K562 (cell line): ENCODE measurements at regions not wholly inside any gene's neighbourhood (a gene's known extent, or its start where the extent isn't known, plus 50 kb on each side); places are given as distances from the start of the nearest gene placed in this dataset.

ENCODE experiments used
- ATAC-seq: fragments of 200-7000 bp; cut with Tn5 transposase; 3 replicates; pipeline ENCODE4 v1.9.1; 2020; ENCODE audit warnings: moderate library complexity
- BruUV-seq: library from RNA; stranded (reverse); fragments of 400-500 nt; replicated peaks from 2 replicates; lab custom pipeline; 2021; lab: Mats Ljungman, UMichigan
- CTCF ChIA-PET: fragments of 300-600 bp; formaldehyde crosslinking; extraction: SDS; loops from one replicate; lab custom pipeline; 2021; ENCODE audit warnings: low intra/inter-chr PET ratio; lab: Yijun Ruan, JAX
- POLR2A ChIA-PET: fragments of 300-600, 350-650 bp; sonication (Branson Sonifier 250); formaldehyde crosslinking; extraction: SDS; loops from one replicate; lab custom pipeline; 2021; ENCODE audit warnings: antibody characterized with exemption, inconsistent platforms; lab: Yijun Ruan, JAX
- DNase-seq, 4 experiments: peaks; one replicate each; pipeline versions ENCODE4 v3.0.0 to v3.0.0-alpha.2; 2011 to 2018; ENCODE audit warnings: low spot score in 3 of 4, mixed read lengths in 3 of 4; ENCODE audit errors: extremely low read depth in 1 of 4
- FAIRE-seq: peaks from 2 replicates; lab custom pipeline; 2011; peaks lifted over from hg19 to GRCh38; lab: Jason Lieb, UNC
- H2AFZ ChIP-seq: 2 replicates; pipeline ENCODE4 v1.6.0; 2011; ENCODE audit warnings: low read depth, low read length, control low read depth, inconsistent platforms
- H3K27ac ChIP-seq: fragments of 200-600 bp; 3 replicates; pipeline ENCODE4 v1.8.0; 2011; ENCODE audit warnings: low read depth, mild to moderate bottlenecking, control low read depth, inconsistent platforms, low read length, moderate library complexity, mixed read lengths; ENCODE audit errors: extremely low read depth
- H3K27me3 ChIP-seq, 2 experiments: fragments of 300-600 bp in 1 of 2; 2 replicates in 1 of 2; 3 replicates in 1 of 2; pipeline versions ENCODE4 v1.6.0 to v1.8.0; 2011; ENCODE audit warnings: inconsistent platforms in 2 of 2, low read length in 2 of 2, mild to moderate bottlenecking in 1 of 2, mixed read lengths in 1 of 2, moderate library complexity in 1 of 2; ENCODE audit not compliant: control insufficient read depth in 2 of 2, insufficient read depth in 2 of 2
- H3K36me3 ChIP-seq: fragments of 300-600 bp; 3 replicates; pipeline ENCODE4 v1.8.0; 2011; ENCODE audit warnings: mild to moderate bottlenecking, low read length, inconsistent platforms; ENCODE audit not compliant: control insufficient read depth, insufficient read depth
- H3K4me1 ChIP-seq, 2 experiments: fragments of 200-600 bp in 1 of 2; replicated peaks in 1 of 2; 2 replicates in 1 of 2; 3 replicates in 1 of 2; pipeline versions ENCODE4 v1.5.1 to v1.8.0; 2011; ENCODE audit warnings: inconsistent platforms in 2 of 2, low read length in 2 of 2, mild to moderate bottlenecking in 1 of 2, mixed read lengths in 1 of 2, moderate library complexity in 1 of 2; ENCODE audit not compliant: control insufficient read depth in 2 of 2, insufficient read depth in 2 of 2
- H3K4me2 ChIP-seq: 2 replicates; pipeline ENCODE4 v1.6.1; 2011; ENCODE audit warnings: low read length, control low read depth, inconsistent platforms, mixed read lengths; ENCODE audit not compliant: insufficient read depth
- H3K4me3 ChIP-seq: fragments of 200-600 bp; sonication (generic), shearing (Covaris generic); 2 replicates; pipeline ENCODE4 v1.5.1; 2016; ENCODE audit warnings: control low read depth, inconsistent platforms
- H3K79me2 ChIP-seq: fragments of 200-600 bp; 3 replicates; pipeline ENCODE4 v1.8.0; 2011; ENCODE audit warnings: low read length, inconsistent platforms; ENCODE audit not compliant: control insufficient read depth, insufficient read depth
- H3K9ac ChIP-seq, 2 experiments: 2 replicates each; pipeline versions ENCODE4 v1.6.0 to v1.6.1; 2011; ENCODE audit warnings: low read depth in 2 of 2, low read length in 2 of 2, control low read depth in 1 of 2, inconsistent platforms in 1 of 2, mild to moderate bottlenecking in 1 of 2, mixed read lengths in 1 of 2; ENCODE audit not compliant: insufficient read depth in 1 of 2
- H3K9me1 ChIP-seq: one replicate; pipeline ENCODE4 v1.6.0; 2011; ENCODE audit warnings: inconsistent platforms, mild to moderate bottlenecking, low read length, moderate library complexity; ENCODE audit not compliant: control insufficient read depth, insufficient read depth
- H3K9me3 ChIP-seq: replicated peaks from 2 replicates; pipeline ENCODE4 v1.5.1; 2011; ENCODE audit warnings: low read depth, low read length, inconsistent platforms; ENCODE audit not compliant: control insufficient read depth, insufficient read depth
- H4K20me1 ChIP-seq: replicated peaks from 2 replicates; pipeline ENCODE4 v1.6.1; 2011; ENCODE audit warnings: low read length, inconsistent platforms, mixed read lengths; ENCODE audit not compliant: control insufficient read depth, insufficient read depth
- CAMTA2 ChIP-seq: fragments of 250-450 bp; sonication (Bioruptor Pico); conservative IDR thresholded peaks from 2 replicates; pipeline ENCODE4 v1.5.1; 2022
- EHMT2 ChIP-seq: fragments of 450-650 bp; IDR thresholded peaks from 2 replicates; pipeline ENCODE4 v1.6.1; 2018; ENCODE audit warnings: antibody characterized with exemption
- MED1 ChIP-seq: sonication (generic); formaldehyde crosslinking; IDR thresholded peaks from 2 replicates; pipeline ENCODE4 v1.8.1; 2023; ENCODE audit warnings: missing genetic modification reagents, borderline replicate concordance
- MNT ChIP-seq, 2 experiments: fragments of 450-650 bp; conservative IDR thresholded peaks; 2 replicates each; pipeline ENCODE4 v1.6.1; 2017; ENCODE audit warnings: mild to moderate bottlenecking in 2 of 2, moderate library complexity in 2 of 2
- MXI1 ChIP-seq: IDR thresholded peaks from 2 replicates; pipeline ENCODE4 v1.6.1; 2011; ENCODE audit warnings: low read depth, mild to moderate bottlenecking, improper control_type of control experiment, low read length
- NFE2L1 ChIP-seq: fragments of 450-650 bp; IDR thresholded peaks from 2 replicates; pipeline ENCODE4 v1.6.1; 2016; ENCODE audit warnings: missing genetic modification characterization, low read depth, mild to moderate bottlenecking, missing compliant biosample characterization, moderate library complexity, borderline replicate concordance
- SRSF9 ChIP-seq: fragments of 200-400 bp; formaldehyde crosslinking; IDR thresholded peaks from 2 replicates; pipeline ENCODE4 v1.6.1; 2017; ENCODE audit warnings: low read depth, low read length, borderline replicate concordance
- WGBS: fragments of 100-300 bp; shearing (Covaris generic); methylation state at CpG from one replicate; pipeline ENCODE4 v1.1.6; 2016; ENCODE audit warnings: low coverage, mixed read lengths; ENCODE audit not compliant: insufficient coverage; ENCODE audit errors: missing lambda C conversion rate; 5-methylcytosine and 5-hydroxymethylcytosine counted together
- in situ Hi-C: fragments of 300-500 bp; cut with MboI; formaldehyde crosslinking; loops from 4 replicates; pipeline ENCODE4 v1.15.0; 2018; ENCODE audit warnings: inconsistent platforms, mixed read lengths
- intact Hi-C: fragments of 100-400 bp; cut with micrococcal nuclease; formaldehyde crosslinking; loops from 2 replicates; pipeline ENCODE4 v1.14.2; 2022
- TF ChIP-seq, protein P1 (sequence below): fragments of 250-450 bp; sonication (Bioruptor Pico); IDR thresholded peaks from 2 replicates; pipeline ENCODE4 v1.6.1; 2021; ENCODE audit warnings: mild to moderate bottlenecking

- TF ChIP-seq MED1 (CRISPR knock-in tag) = no peak
- no peak for TF ChIP-seq SRSF9
- no peak for TF ChIP-seq EHMT2
- TF ChIP-seq MXI1 = no peak
- TF ChIP-seq, protein P1, sequence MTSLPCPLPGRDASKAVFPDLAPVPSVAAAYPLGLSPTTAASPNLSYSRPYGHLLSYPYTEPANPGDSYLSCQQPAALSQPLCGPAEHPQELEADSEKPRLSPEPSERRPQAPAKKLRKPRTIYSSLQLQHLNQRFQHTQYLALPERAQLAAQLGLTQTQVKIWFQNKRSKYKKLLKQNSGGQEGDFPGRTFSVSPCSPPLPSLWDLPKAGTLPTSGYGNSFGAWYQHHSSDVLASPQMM (CRISPR knock-in tag) = no peak
Observed at GRCh38 chr22:44382116-44383038, 69.6 kb upstream of the SHISAL1 start (continued).

DNA sequence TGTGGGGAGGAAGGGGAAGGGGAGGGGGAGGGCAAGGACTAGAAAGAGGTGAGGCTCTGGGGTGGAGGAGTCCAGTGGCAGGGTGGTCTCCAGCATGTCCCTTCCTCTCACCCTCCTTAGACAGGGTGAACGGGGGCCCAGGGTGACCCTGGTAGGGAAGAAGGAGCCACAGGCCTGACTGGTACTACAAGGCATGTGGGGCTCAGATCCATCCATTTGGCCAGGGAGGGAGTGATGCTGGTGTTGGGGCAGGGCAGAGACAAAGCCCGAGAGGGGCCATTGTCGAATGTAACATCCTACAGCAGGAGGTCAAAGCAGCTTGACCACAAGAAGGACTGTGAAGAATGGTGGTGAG is 69.0 kb upstream of the SHISAL1 start:
- ChIA-PET CTCF (no interaction called here), POLR2A (no interaction called here)
- H3K4me2 ChIP-seq = no peak overlapping the region
- peaks cover 0 to 30% of the 10 kb centered on the region in 2 experiments; a peak in 2 of 5 replicates for H3K27me3 ChIP-seq
- H3K27ac ChIP-seq = no peak overlapping the region
- in situ Hi-C loops = no loop called here
- H3K4me3 ChIP-seq = no peak overlapping the region
- no peaks in the 10 kb centered on the region for H3K79me2 ChIP-seq
- no peaks in the 10 kb centered on the region for H3K36me3 ChIP-seq
- no peaks in the 10 kb centered on the region for H3K9me3 ChIP-seq
- intact Hi-C loops = no loop called here
- no peak for ATAC-seq
- no peaks in the 10 kb centered on the region for H3K9me1 ChIP-seq
- no peak overlapping the region for H3K9ac ChIP-seq
- no peaks in the 10 kb centered on the region for H3K4me1 ChIP-seq
- no TSS peak for BruUV-seq
- TF ChIP-seq NFE2L1 (no peak), CAMTA2 (CRISPR knock-in tag) (no peak), MNT (conservative IDR thresholded peaks at IDR 0.05) (no peak)
- 0% methylated on average over 1 of the region's 3 CpGs for WGBS
- H4K20me1 ChIP-seq = no peaks in the 10 kb centered on the region
- no peak overlapping the region for H2AFZ ChIP-seq
- no peak for FAIRE-seq
- no peak for DNase-seq
